Occipital lobe (tissue), 1 donor: ENCODE measurements at regions not wholly inside any gene's neighbourhood (a gene's known extent, or its start where the extent isn't known, plus 50 kb on each side); places are given as distances from the start of the nearest gene placed in this dataset.
"Not testable (repeated sequence)": the region's sequence is repeated elsewhere in the genome, so short reads cannot be mapped to it uniquely, and the experiment has no call there.

Source experiments
- DNase-seq: peaks from one replicate; lab custom pipeline; 2025; lab: John Stamatoyannopoulos, UW

DNA sequence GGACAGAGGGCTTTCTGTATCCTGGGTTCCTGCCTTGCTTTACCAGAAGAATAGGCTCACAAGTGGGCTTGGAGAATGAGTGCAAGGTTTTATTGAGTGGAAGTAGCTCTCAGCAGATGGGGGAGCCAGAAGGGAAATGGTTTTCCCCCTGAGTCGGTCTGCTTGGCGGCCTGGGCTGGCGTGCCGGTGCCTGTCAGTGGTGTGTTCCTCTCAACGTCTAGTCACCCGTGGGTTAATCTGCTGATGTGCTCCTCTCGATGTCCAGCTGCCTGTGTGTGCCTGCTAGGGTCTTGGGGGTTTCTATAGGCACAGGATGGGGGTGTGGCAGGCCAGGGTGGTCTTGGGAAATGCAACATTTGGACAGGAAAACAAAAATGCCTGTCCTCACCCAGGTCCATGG, 370.8 kb upstream of the ZNF462 start:
- not testable (repeated sequence) for DNase-seq

- no peak for DNase-seq
Measured at GRCh38 chr9:106500171-106500570, 362.8 kb upstream of the ZNF462 start.

GRCh38 chr9:106501210-106501609, 361.8 kb upstream of the ZNF462 start:
- DNase-seq, result not testable (repeated sequence)

- DNase-seq, result no peak
Measured at GRCh38 chr9:106502930-106503329, 360.0 kb upstream of the ZNF462 start.

DNA sequence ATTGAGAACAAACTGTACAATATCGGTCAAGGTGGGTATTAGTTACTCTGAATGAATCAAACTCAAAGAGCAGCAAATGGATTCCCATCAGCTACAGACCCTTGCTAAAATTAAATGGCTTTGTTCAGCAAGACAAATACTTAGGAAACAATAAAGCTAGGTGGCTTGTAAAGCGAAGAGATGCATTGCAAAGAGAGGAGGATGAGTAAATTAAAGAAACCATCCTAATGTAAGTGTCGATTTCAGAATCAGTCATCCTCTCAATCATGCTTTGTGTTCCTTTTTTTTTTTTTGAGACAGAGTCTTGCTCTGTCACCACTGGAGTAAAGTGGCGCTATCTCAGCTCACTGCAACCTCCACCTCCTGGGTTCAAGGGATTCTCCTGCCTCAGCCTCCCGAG, 359.2 kb upstream of the ZNF462 start:
- no peak for DNase-seq

DNA sequence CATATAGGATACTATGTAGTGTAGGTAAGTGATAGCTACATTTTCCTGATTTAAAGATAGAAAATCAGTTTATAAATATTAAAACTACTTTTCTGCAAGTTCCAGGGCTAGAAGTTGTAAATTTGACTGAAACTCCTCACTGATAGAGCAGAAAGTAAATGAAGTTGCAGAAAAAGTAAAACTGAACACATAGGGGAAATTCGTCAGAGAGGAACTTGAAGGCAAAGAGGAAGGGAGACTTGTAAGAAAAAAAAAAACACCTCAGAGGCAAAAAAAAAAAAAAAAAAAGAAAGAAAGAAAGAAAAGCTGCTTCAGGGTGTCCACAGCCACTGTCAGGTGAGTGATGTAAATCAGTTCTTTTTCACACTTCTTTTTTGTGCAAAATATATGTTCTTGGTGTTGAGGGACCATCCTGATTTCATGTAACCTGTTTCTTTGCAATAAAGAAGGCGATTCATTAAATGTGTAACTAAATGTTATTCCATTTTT, 336.2 kb upstream of the ZNF462 start:
- DNase-seq, result no peak

DNA sequence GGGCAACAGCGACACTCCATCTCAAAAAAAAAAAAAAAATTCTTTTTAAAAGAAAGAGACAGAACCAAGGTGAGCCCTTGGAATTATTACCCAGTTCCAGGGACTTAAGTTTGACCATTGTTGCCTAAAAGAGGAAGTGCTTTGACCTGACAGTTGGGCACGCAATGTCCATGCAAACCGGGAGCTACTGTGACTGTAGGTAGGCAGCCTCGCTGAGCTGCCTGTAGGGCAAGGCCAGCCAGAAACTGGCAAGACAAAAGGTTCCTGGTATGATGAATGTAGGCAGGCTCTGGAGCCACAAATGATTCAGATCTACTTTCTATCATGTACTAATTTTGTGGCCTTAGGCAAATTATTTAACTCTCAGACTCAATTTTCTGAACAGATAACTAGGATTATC, 334.8 kb upstream of the ZNF462 start:
- no peak for DNase-seq

DNA sequence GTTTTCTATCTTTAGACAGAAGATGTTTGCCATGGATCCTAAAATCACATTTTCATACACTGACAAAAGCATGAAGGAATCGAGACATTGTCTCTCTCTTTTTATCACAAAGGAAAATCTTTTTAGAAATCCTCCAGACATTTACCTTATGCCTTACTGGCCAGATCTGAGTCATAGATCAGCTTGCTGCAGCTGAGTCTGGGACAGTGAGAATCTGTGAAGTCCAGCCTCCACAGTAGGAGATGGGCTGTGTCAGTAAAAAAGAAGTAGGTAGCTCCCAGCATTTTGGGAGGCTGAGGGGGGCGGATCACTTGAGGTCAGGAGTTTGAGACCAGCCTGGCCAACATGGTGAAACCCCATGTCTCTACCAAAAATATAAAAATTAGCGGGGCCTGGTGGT, 333.4 kb upstream of the ZNF462 start:
- no peak for DNase-seq

GRCh38 chr9:106531491-106531890, 331.5 kb upstream of the ZNF462 start:
- DNase-seq, result no peak

- no peak for DNase-seq
Measured at GRCh38 chr9:106532306-106533015, 330.5 kb upstream of the ZNF462 start.

DNA sequence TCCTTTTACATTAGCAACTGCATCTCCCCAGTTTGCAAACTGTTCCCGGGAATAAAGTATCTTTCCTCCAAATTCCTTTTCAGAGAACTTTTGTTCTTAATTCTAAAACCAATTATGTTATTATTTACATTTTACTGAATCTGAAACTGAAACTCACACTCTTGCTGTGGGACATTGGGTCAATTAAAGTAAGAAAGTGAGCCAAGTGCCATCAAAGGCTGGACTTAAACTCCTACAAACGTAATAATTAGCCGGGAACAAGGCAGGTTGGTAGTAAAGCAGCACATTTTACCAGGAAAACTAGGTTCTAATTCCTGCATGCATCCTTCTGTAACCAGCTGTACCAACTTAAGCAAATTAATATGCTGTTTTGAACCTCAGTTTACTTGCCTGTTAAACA, 328.2 kb upstream of the ZNF462 start:
- no peak for DNase-seq

- DNase-seq, result no peak
Measured at GRCh38 chr9:106535439-106535838, 327.5 kb upstream of the ZNF462 start.

DNA sequence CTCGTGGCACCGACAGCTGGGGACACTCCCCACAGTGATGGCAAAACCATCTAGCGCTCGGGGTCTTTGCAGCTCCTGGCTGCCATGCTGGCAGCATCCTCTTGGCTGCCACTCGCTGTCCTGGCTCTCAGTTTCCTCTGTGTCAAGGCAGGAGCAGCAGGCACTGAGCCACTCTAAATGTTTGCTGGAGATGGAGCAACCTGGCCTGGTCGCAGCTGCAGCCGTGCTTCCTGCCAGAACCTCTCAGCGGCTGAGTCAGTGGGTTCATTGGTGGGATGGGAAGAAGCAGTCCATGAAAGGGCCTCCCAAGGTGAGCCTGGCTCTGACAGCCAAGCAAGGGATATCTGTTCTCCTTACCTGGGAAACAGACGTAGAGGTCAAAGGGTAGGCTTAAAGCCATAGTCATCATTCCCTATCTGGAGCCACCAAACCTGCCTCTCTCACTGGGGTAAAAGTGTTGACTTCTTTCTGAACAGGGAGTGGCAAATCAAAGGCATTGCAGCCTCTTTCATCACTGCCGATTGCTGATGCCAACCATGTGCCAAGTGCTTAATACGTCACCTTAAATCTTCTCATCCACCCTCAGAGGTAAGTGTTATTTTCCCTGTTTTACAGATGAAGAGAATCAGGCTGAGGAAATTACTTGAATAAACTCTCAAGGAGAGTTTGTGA, 304.8 kb upstream of the ZNF462 start:
- no peak for DNase-seq

DNA sequence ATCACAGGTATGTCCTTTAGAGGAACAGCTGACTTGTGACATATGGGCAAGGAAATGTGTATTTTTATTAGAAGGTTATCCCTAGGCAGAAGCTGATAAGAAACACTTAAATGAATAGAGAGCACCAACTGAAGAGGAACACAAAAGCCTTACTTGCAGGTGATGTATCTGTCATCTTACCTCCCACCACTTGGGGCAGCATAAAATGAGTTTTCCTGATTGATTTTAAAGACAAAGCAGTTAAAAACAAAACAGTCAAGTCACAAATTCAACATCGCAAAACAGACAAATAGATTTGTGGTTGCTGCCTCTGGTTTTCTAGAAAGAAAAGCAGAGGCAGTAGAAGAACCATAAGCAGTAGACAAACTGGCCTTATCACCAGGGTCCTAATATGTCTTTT, 302.4 kb upstream of the ZNF462 start:
- DNase-seq, result no peak

DNA sequence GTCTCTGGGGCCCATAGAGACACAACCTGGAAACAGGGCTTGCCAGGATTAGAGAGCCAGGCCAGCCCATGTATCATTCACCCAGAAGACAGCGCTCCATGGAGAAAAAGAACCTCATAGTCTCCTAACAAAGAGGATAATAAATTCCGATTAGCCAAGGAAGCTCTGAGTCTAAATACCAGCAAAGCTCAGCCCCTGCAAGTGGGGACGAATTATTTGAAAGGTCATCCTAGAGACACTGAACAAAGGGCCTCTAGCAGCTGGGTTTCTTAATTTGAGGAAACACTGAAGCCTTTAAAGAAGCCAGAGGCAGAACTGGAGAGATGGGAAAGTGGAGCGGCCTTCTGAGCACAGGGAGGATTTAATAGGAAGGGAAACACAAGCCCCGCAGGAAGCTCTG, 287.1 kb upstream of the ZNF462 start:
- no peak for DNase-seq

DNA sequence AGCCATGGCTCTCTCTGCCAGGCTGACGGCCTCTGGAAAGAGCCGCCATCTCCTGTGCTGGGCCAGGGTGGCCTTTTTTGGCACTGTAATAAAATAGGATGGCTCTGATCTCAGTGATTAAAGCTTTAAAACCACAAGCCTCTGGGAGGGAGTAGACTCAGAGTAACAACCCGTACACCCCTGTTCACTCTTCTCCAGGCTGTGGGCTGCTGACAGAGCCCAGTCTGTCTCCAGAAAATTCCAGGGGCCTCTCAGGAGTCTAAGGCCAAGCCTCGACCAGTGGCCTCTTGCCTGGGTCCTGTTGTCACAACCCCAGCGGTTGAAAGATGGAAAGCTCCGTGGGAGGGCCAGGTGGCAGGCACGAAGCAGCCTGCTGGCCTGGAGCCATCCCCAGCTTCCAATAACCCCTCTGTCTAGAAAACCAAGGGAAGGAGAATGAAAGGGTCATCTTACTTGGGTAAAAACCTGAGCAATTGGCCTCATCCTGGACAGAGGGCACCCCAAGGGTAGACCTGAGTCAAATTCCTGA, 286.7 kb upstream of the ZNF462 start:
- DNase-seq, result no peak

GRCh38 chr9:106577121-106577520, 285.8 kb upstream of the ZNF462 start:
- no peak for DNase-seq

- no peak for DNase-seq
Measured at GRCh38 chr9:106580546-106580945, 282.4 kb upstream of the ZNF462 start.

- DNase-seq, result no peak
Measured at GRCh38 chr9:106581973-106582372, 281.0 kb upstream of the ZNF462 start.

- DNase-seq, result no peak
Measured at GRCh38 chr9:106583751-106584150, 279.2 kb upstream of the ZNF462 start.

DNA sequence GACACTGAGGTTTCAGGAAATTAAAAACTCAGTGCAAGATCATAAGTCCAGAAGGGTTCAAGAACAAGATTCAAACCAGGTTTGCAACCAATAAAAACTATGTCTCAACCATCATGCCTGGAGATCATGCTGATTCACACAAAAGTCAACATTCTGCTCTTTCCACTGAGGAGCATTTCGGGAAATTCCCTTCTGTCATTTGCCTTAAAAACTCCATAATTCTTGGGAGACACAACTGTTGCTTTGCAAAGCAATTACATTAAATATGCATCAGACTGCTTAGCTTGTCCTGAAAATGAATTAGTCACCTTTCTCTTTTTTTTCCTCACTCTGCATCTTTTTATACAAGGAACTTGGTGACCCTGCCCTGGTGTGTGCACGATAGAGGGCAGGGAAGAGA, 275.9 kb upstream of the ZNF462 start:
- no peak for DNase-seq

DNA sequence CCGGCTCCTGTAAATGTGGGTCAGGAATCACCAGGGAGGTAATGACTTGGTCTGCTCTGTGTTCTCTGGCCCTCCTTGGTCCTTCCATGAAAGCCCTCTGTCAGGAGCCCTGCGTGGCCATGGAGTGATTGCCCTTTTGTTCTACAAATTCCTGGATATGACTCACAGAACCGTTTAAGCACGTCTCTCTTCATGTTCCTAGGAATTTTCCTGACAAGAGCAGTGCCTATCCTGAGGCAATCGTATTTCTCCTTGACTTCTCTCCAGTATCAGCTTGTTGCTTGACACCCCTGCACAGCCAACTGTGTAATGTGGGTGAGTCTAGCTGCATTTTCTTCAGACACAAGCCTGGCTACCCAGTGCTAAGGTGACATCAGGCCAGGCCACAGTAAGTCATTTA, 274.3 kb upstream of the ZNF462 start:
- DNase-seq, result no peak
